Upper lobe of left lung (tissue), 4 donors: ENCODE measurements at regions not wholly inside any gene's neighbourhood (a gene's known extent, or its start where the extent isn't known, plus 50 kb on each side); places are given as distances from the start of the nearest gene placed in this dataset.

Experiments used
- CTCF ChIP-seq, 6 experiments: fragments of 450-650 bp in 4 of 6; fragments of 200-600 bp in 2 of 6; sonication (generic) in 2 of 6; IDR thresholded peaks; one replicate each; pipeline ENCODE4 v1.5.1; 2016 to 2019; ENCODE audit warnings: antibody characterized with exemption in 6 of 6
- EP300 ChIP-seq, 4 donors: sonication (generic); formaldehyde crosslinking; IDR thresholded peaks; one replicate each; pipeline ENCODE4 v1.5.1; 2017; ENCODE audit warnings: antibody characterized with exemption in 4 of 4, control low read depth in 2 of 4
- POLR2A ChIP-seq, 4 donors: fragments of 450-650 bp; IDR thresholded peaks; one replicate each; pipeline ENCODE4 v1.5.1; 2016 to 2017; ENCODE audit warnings: antibody characterized with exemption in 4 of 4, mild to moderate bottlenecking in 2 of 4

GRCh38 chr5:145506185-145506850 lies 328.8 kb downstream of the PRELID2 start:
- TF ChIP-seq CTCF (IDR thresholded peaks at IDR 0.05) (no peak), POLR2A (IDR thresholded peaks at IDR 0.05) (no peak), EP300 (IDR thresholded peaks at IDR 0.05) (no peak)
